PC-9 (cell line): ENCODE measurements at regions not wholly inside any gene's neighbourhood (a gene's known extent, or its start where the extent isn't known, plus 50 kb on each side); places are given as distances from the start of the nearest gene placed in this dataset.

Experiments
- BruUV-seq: library from RNA; stranded (reverse); fragments of 400-500 nt; replicated peaks from 2 replicates; lab custom pipeline; 2021; lab: Mats Ljungman, UMichigan
- CTCF ChIA-PET: fragments of 300-600 bp; sonication (Branson Sonifier 250); formaldehyde crosslinking; loops from one replicate; lab custom pipeline; 2022; ENCODE audit warnings: antibody characterized with exemption; lab: Charles Lee
- POLR2A ChIA-PET: fragments of 300-600 bp; sonication (Branson Sonifier 250); formaldehyde crosslinking; loops from one replicate; lab custom pipeline; 2022; ENCODE audit warnings: antibody characterized with exemption; ENCODE audit not compliant: unreplicated experiment; lab: Charles Lee
- DNase-seq, 2 experiments: peaks; one replicate each; pipeline versions ENCODE4 v3.0.0 to v3.0.0-alpha.2; 2015 to 2022; ENCODE audit warnings: mixed read lengths in 1 of 2
- H2AFZ ChIP-seq: fragments of 200-600 bp; sonication (generic); 2 replicates; pipeline ENCODE4 v1.8.1; 2017; ENCODE audit warnings: antibody characterized with exemption
- H3F3A ChIP-seq: fragments of 200-600 bp; sonication (generic); 2 replicates; pipeline ENCODE4 v1.8.1; 2017; ENCODE audit warnings: antibody characterized with exemption, mild to moderate bottlenecking, low read depth; ENCODE audit not compliant: insufficient read depth
- H3K27ac ChIP-seq: fragments of 200-600 bp; sonication (generic); 2 replicates; pipeline ENCODE4 v1.6.1; 2016; ENCODE audit warnings: mixed run types
- H3K27me3 ChIP-seq: fragments of 200-600 bp; sonication (generic); 2 replicates; pipeline ENCODE4 v1.6.1; 2016; ENCODE audit warnings: low read depth, mixed run types; ENCODE audit not compliant: insufficient read depth
- H3K36me3 ChIP-seq: fragments of 200-600 bp; sonication (generic); 2 replicates; pipeline ENCODE4 v1.6.1; 2016; ENCODE audit warnings: low read depth, mixed run types
- H3K4me1 ChIP-seq: fragments of 200-600 bp; sonication (generic); replicated peaks from 2 replicates; pipeline ENCODE4 v1.6.1; 2016; ENCODE audit warnings: mixed run types; ENCODE audit not compliant: insufficient read depth
- H3K4me2 ChIP-seq: fragments of 200-600 bp; sonication (generic); 2 replicates; pipeline ENCODE4 v1.6.1; 2017; ENCODE audit warnings: mixed run types
- H3K4me3 ChIP-seq: fragments of 200-600 bp; sonication (generic); 2 replicates; pipeline ENCODE4 v1.6.1; 2016; ENCODE audit warnings: mixed run types
- H3K79me2 ChIP-seq: fragments of 200-600 bp; sonication (generic); 2 replicates; pipeline ENCODE4 v1.6.1; 2017; ENCODE audit warnings: low read depth, mixed run types
- H3K9me2 ChIP-seq: fragments of 200-600 bp; sonication (generic); 2 replicates; pipeline ENCODE4 v1.8.1; 2017; ENCODE audit warnings: mild to moderate bottlenecking; ENCODE audit not compliant: insufficient read depth
- H3K9me3 ChIP-seq: fragments of 200-600 bp; sonication (generic); 2 replicates; pipeline ENCODE4 v1.8.1; 2016; ENCODE audit warnings: low read depth; ENCODE audit not compliant: insufficient read depth
- H4K20me1 ChIP-seq: fragments of 200-600 bp; sonication (generic); 2 replicates; pipeline ENCODE4 v1.8.1; 2017; ENCODE audit not compliant: insufficient read depth
- CTCF ChIP-seq: fragments of 200-600 bp; sonication (generic); conservative IDR thresholded peaks from 2 replicates; pipeline ENCODE4 v1.6.1; 2017; ENCODE audit warnings: mixed run types, antibody characterized with exemption, mild to moderate bottlenecking, moderate library complexity
- EZH2 ChIP-seq: fragments of 200-600 bp; sonication (generic); IDR thresholded peaks from 2 replicates; pipeline ENCODE4 v1.8.0; 2017; ENCODE audit warnings: antibody characterized with exemption, low read depth
- intact Hi-C: fragments of 100-400 bp; cut with micrococcal nuclease; formaldehyde crosslinking; loops from one replicate; pipeline ENCODE4 v1.10.0; 2022; ENCODE audit not compliant: unreplicated experiment

DNA sequence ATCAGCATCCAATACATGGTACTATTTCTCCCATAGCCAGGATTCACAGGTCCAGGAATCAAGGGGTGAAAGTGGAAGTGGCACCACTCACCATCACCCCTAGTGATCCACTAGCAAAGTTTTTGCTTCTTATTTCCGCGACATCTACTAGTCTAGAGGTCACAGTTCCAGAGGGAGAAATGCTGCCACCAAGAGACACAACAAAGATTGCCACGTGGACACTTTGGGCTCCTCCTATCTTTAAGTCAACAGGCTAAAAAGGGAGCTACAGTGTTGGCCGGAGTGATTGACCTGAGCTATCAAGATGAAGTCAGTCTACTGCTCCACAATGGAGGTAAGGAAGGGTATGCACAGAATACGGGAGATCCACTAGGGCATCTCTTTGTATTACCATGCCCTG lies 178.2 kb downstream of the AKR1D1 start:
- Histone ChIP-seq H3K4me2 (no peak overlapping the region), H3K27me3 (no peaks in the 10 kb centered on the region), H3K9me3 (no peaks in the 10 kb centered on the region; the same call in 1 of the 2 replicates), H3K79me2 (no peaks in the 10 kb centered on the region), H4K20me1 (no peaks in the 10 kb centered on the region), H3K9me2 (no peaks in the 10 kb centered on the region), H3K27ac (no peak overlapping the region), H2AFZ (no peak overlapping the region), H3K4me1 (peaks cover 8% of the 10 kb centered on the region), H3K4me3 (no peak overlapping the region), H3F3A (peaks cover 9% of the 10 kb centered on the region), H3K36me3 (no peaks in the 10 kb centered on the region)
- no TSS peak for BruUV-seq
- ChIA-PET POLR2A (no interaction called here), CTCF (no interaction called here)
- DNase-seq = no peak
- TF ChIP-seq CTCF = no peak
- no peak for TF ChIP-seq EZH2
- intact Hi-C loops = no loop called here

DNA sequence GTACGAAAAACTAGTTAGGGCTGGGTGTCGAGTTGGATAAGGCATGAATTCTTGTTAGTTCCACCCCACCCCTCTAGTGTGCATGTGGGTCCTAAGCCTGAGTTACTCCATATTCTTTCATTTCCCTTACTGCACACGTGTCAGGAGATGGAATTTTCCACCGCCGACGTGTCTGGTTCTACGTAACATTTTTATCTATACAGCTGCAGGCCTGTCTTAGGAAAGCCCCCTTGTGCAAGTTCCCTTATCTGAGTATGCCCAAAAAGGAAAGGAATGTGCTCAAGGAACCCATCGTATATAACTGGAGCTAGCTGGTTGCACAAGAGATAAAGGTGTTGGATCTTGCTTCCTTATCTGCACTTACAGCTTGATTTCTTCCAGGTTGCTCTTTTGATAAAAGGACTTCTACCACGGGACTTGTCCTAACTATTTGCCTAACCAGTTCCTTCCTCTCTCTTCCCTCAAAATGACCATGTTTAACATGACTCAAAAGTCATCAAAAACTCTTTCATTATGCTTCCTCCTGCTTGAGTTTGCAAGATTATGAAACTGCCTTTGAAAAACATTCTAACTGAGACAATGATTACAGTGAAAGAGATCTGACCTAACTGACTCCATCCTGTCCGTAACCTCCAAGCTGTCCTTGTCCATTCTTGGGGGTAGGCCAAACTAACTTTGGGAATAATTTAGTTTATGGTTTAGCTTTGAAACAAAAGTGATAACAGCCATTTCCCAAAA lies 181.4 kb downstream of the AKR1D1 start:
- intact Hi-C loops = no loop called here
- peaks cover 8% of the 10 kb centered on the region for H3K4me1 ChIP-seq
- H2AFZ ChIP-seq = peak overlapping the region; percentile 25; the same call in 1 of the 2 replicates
- peaks cover 9% of the 10 kb centered on the region for H3F3A ChIP-seq
- DNase-seq = peak in 1 of 2 experiments; percentile 69
- H3K9me3 ChIP-seq = no peaks in the 10 kb centered on the region; the same call in 1 of the 2 replicates
- peak overlapping the region; percentile 5; the same call in 1 of the 2 replicates for H3K27ac ChIP-seq
- no TSS peak for BruUV-seq
- ChIA-PET CTCF (interaction anchor here (0.5 kb wide), 1 partner anchor 282 kb away, joined by 8 read pairs; no protein-coding TSS in a partner anchor), POLR2A (interaction anchor here (0.7 kb wide), 1 partner anchor 979 kb away, joined by 5 read pairs; no protein-coding TSS in a partner anchor)
- 0 out of 2 replicates have a peak overlapping the region, but pooled peaks have one; percentile 13 for H3K4me3 ChIP-seq
- TF ChIP-seq CTCF = no peak
- TF ChIP-seq EZH2 = no peak
- H3K36me3 ChIP-seq = no peaks in the 10 kb centered on the region
- no peaks in the 10 kb centered on the region for H3K27me3 ChIP-seq
- H4K20me1 ChIP-seq = no peaks in the 10 kb centered on the region
- H3K79me2 ChIP-seq = no peaks in the 10 kb centered on the region
- H3K4me2 ChIP-seq = peak overlapping the region; percentile 14
- no peaks in the 10 kb centered on the region for H3K9me2 ChIP-seq

DNA sequence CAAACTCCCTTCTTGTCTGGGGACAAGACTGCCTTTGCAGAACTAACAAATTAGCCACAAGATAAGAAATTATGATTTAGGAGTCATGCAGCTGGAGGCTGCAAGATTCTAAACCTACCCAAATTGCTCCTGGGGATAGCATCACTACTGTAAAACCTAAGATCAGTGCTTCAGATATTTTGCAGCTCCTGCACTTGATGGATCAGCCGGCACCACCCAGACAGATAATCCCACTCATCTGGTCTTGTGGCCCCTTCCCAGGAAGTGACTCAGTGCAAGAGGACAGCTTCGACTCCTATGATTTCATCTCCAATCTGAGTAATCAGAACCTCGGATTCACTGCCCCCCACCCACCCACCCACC lies 181.9 kb downstream of the AKR1D1 start:
- TF ChIP-seq EZH2 (no peak), CTCF (no peak)
- no peaks in the 10 kb centered on the region for H4K20me1 ChIP-seq
- H3K27ac ChIP-seq = peak overlapping the region; percentile 5; the same call in 1 of the 2 replicates
- H3K9me3 ChIP-seq = no peaks in the 10 kb centered on the region; the same call in 1 of the 2 replicates
- H3K9me2 ChIP-seq = no peaks in the 10 kb centered on the region
- no TSS peak for BruUV-seq
- DNase-seq = no peak
- H3K27me3 ChIP-seq = no peaks in the 10 kb centered on the region
- no peaks in the 10 kb centered on the region for H3K79me2 ChIP-seq
- no peak overlapping the region for H3K4me3 ChIP-seq
- CTCF ChIA-PET = interaction anchor here (0.5 kb wide), 1 partner anchor 282 kb away, joined by 8 read pairs; no protein-coding TSS in a partner anchor
- H2AFZ ChIP-seq = peak overlapping the region; percentile 25; the same call in 1 of the 2 replicates
- POLR2A ChIA-PET = no interaction called here
- H3K4me2 ChIP-seq = peak overlapping the region; percentile 14
- H3K4me1 ChIP-seq = peaks cover 8% of the 10 kb centered on the region
- no peaks in the 10 kb centered on the region for H3K36me3 ChIP-seq
- intact Hi-C loops = no loop called here
- peaks cover 9% of the 10 kb centered on the region for H3F3A ChIP-seq
